Neural progenitor cell (in vitro differentiated cells): ENCODE measurements at regions not wholly inside any gene's neighbourhood (a gene's known extent, or its start where the extent isn't known, plus 50 kb on each side); places are given as distances from the start of the nearest gene placed in this dataset.

ENCODE experiments used
- CTCF ChIP-seq: fragments of 200-600 bp; sonication (generic); IDR thresholded peaks from 2 replicates; pipeline ENCODE4 v1.5.1; 2017; ENCODE audit warnings: antibody characterized with exemption, mild to moderate bottlenecking
- EZH2 ChIP-seq: fragments of 200-600 bp; sonication (generic); IDR thresholded peaks from 2 replicates; pipeline ENCODE4 v1.6.1; 2017; ENCODE audit warnings: antibody characterized with exemption, mild to moderate bottlenecking, moderate library complexity
- EZH2phosphoT487 ChIP-seq: fragments of 200-600 bp; sonication (generic); IDR thresholded peaks from 2 replicates; pipeline ENCODE4 v1.6.1; 2017; ENCODE audit warnings: antibody characterized with exemption

DNA sequence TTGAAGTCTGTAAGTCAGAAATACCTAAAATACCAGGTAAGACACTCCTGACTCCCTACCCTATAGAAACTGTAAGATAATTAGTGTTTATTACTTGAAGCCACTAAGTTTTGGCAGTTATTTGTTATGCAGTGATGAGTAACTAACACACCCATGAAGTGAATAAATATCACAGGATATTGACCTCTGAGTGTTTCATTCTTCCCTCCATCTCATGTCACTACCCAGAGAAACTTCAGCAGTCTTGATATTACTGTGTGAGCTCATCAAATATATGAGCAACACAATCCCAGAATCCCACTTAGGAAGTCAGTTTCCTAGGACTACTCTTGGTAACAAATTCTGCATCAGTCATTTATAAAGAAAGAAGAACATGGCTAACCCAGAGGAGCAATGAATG lies 529.7 kb downstream of the FBXO15 start:
- no peak for TF ChIP-seq CTCF
- TF ChIP-seq EZH2 = no peak
- TF ChIP-seq EZH2phosphoT487 = no peak
